WTC11 (cell line): ENCODE measurements at regions not wholly inside any gene's neighbourhood (a gene's known extent, or its start where the extent isn't known, plus 50 kb on each side); places are given as distances from the start of the nearest gene placed in this dataset.

Experiments used
- ATAC-seq: fragments of 200-7000 bp; cut with Tn5 transposase; 2 replicates; pipeline ENCODE4 v1.10.0; 2021; ENCODE audit warnings: mild to moderate bottlenecking, moderate library complexity
- CTCF ChIA-PET: fragments of 300-600 bp; sonication (Branson Sonifier 250); formaldehyde crosslinking; loops from one replicate; lab custom pipeline; 2021; ENCODE audit warnings: antibody characterized with exemption; lab: Charles Lee
- POLR2A ChIA-PET: fragments of 350-600 bp; sonication (Branson Sonifier 250); formaldehyde crosslinking; loops from one replicate; lab custom pipeline; 2021; ENCODE audit warnings: antibody characterized with exemption; lab: Charles Lee
- DNase-seq: peaks from one replicate; pipeline ENCODE4 v3.0.0; 2021; ENCODE audit warnings: low spot score
- H3K27ac Mint-ChIP-seq: 2 replicates; pipeline ENCODE4 v1.8.0; 2021; ENCODE audit warnings: mixed read lengths
- H3K27me3 Mint-ChIP-seq: 2 replicates; pipeline ENCODE4 v1.8.0; 2021; ENCODE audit warnings: low read depth, mild to moderate bottlenecking, moderate library complexity, mixed read lengths
- H3K36me3 Mint-ChIP-seq: 2 replicates; pipeline ENCODE4 v1.8.0; 2021; ENCODE audit warnings: mixed read lengths
- H3K4me1 Mint-ChIP-seq: 2 replicates; pipeline ENCODE4 v1.8.0; 2022; ENCODE audit warnings: mixed read lengths
- H3K4me3 Mint-ChIP-seq: 2 replicates; pipeline ENCODE4 v1.8.0; 2021; ENCODE audit warnings: mild to moderate bottlenecking, moderate library complexity, mixed read lengths
- H3K9me3 Mint-ChIP-seq: 2 replicates; pipeline ENCODE4 v1.8.0; 2021; ENCODE audit warnings: mixed read lengths
- FOXK1 ChIP-seq: sonication (generic); formaldehyde crosslinking; IDR thresholded peaks from 2 replicates; pipeline ENCODE4 v1.8.0; 2022; ENCODE audit warnings: mild to moderate bottlenecking, moderate library complexity, missing genetic modification reagents
- GABPB1 ChIP-seq: sonication (generic); formaldehyde crosslinking; IDR thresholded peaks from 2 replicates; pipeline ENCODE4 v1.8.1; 2023; ENCODE audit warnings: mild to moderate bottlenecking, missing genetic modification reagents
- MXD4 ChIP-seq: fragments of 250-450 bp; sonication (Bioruptor Pico); IDR thresholded peaks from 2 replicates; pipeline ENCODE4 v1.8.0; 2021; ENCODE audit warnings: mild to moderate bottlenecking, moderate library complexity, borderline replicate concordance
- MYBL2 ChIP-seq: sonication (generic); formaldehyde crosslinking; IDR thresholded peaks from 2 replicates; pipeline ENCODE4 v1.8.1; 2023; ENCODE audit warnings: mild to moderate bottlenecking, moderate library complexity, missing genetic modification reagents
- OVOL2 ChIP-seq: fragments of 250-450 bp; sonication (Bioruptor Pico); IDR thresholded peaks from 2 replicates; pipeline ENCODE4 v1.9.0; 2021; ENCODE audit warnings: mild to moderate bottlenecking, borderline replicate concordance
- SP1 ChIP-seq: sonication (generic); formaldehyde crosslinking; conservative IDR thresholded peaks from 2 replicates; pipeline ENCODE4 v1.8.1; 2022; ENCODE audit warnings: missing genetic modification reagents
- TF ChIP-seq, protein P1 (sequence below): sonication (generic); formaldehyde crosslinking; IDR thresholded peaks from 2 replicates; pipeline ENCODE4 v1.8.1; 2023; ENCODE audit warnings: mild to moderate bottlenecking, missing genetic modification reagents, moderate library complexity
- TF ChIP-seq, protein P2 (sequence below): fragments of 250-450 bp; sonication (Bioruptor Pico); IDR thresholded peaks from 2 replicates; pipeline ENCODE4 v1.8.0; 2021; ENCODE audit warnings: mild to moderate bottlenecking
- TF ChIP-seq, protein P3 (sequence below): fragments of 250-450 bp; sonication (Bioruptor Pico); IDR thresholded peaks from 2 replicates; pipeline ENCODE4 v1.9.0; 2021; ENCODE audit warnings: moderate library complexity, mild to moderate bottlenecking, inconsistent platforms, borderline replicate concordance
- TF ChIP-seq, protein P4 (sequence below): sonication (generic); formaldehyde crosslinking; IDR thresholded peaks from 2 replicates; pipeline ENCODE4 v1.8.0; 2022; ENCODE audit warnings: missing genetic modification reagents
- TF ChIP-seq, protein P5 (sequence below): sonication (generic); formaldehyde crosslinking; IDR thresholded peaks from 2 replicates; pipeline ENCODE4 v1.8.0; 2022; ENCODE audit warnings: mild to moderate bottlenecking, missing genetic modification reagents
- TF ChIP-seq, protein P6 (sequence below): sonication (generic); formaldehyde crosslinking; IDR thresholded peaks from 2 replicates; pipeline ENCODE4 v1.8.1; 2022; ENCODE audit warnings: low read depth, mild to moderate bottlenecking, moderate library complexity, missing genetic modification reagents, borderline replicate concordance

DNA sequence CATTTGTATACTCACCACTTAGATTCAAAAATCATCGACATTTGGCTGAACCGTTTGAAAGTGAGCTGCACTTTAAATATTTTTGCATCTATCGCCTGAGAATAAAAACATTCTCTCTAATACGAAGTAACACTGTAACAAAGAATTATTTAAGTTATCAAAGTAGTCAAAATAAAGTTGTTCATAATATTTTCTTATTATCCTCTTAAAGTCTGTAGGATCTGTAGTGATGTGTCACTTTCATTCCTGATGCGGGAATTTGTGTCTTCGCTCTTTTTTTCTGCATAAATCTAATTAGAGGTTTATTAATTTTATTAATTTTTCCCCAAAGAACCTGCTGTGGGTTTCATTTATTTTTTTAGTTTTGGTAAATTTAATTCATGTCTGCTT lies 74.8 kb downstream of the ETS2 start:
- DNase-seq (no peak), ATAC-seq (no peak)
- Mint-ChIP-seq H3K36me3 (peaks cover 8% of the 10 kb centered on the region), H3K27me3 (no peaks in the 10 kb centered on the region), H3K4me1 (no peaks in the 10 kb centered on the region), H3K27ac (no peak overlapping the region), H3K4me3 (no peak overlapping the region), H3K9me3 (peaks cover 60% of the 10 kb centered on the region)
- TF ChIP-seq OVOL2 (CRISPR knock-in tag) (no peak), SP1 (CRISPR knock-in tag) (no peak), MXD4 (CRISPR knock-in tag) (no peak), GABPB1 (CRISPR knock-in tag) (no peak), FOXK1 (CRISPR knock-in tag) (no peak)
- TF ChIP-seq, protein P1, sequence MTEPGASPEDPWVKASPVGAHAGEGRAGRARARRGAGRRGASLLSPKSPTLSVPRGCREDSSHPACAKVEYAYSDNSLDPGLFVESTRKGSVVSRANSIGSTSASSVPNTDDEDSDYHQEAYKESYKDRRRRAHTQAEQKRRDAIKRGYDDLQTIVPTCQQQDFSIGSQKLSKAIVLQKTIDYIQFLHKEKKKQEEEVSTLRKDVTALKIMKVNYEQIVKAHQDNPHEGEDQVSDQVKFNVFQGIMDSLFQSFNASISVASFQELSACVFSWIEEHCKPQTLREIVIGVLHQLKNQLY = no peak
- TF ChIP-seq, protein P2, sequence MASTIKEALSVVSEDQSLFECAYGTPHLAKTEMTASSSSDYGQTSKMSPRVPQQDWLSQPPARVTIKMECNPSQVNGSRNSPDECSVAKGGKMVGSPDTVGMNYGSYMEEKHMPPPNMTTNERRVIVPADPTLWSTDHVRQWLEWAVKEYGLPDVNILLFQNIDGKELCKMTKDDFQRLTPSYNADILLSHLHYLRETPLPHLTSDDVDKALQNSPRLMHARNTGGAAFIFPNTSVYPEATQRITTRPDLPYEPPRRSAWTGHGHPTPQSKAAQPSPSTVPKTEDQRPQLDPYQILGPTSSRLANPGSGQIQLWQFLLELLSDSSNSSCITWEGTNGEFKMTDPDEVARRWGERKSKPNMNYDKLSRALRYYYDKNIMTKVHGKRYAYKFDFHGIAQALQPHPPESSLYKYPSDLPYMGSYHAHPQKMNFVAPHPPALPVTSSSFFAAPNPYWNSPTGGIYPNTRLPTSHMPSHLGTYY = no peak
- TF ChIP-seq, protein P3, sequence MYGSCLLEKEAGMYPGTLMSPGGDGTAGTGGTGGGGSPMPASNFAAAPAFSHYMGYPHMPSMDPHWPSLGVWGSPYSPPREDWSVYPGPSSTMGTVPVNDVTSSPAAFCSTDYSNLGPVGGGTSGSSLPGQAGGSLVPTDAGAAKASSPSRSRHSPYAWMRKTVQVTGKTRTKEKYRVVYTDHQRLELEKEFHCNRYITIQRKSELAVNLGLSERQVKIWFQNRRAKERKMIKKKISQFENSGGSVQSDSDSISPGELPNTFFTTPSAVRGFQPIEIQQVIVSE (CRISPR knock-in tag) = no peak
- POLR2A ChIA-PET = no interaction called here
- CTCF ChIA-PET = interaction anchor here (0.6 kb wide), 1 partner anchor 258 kb away, joined by 3 read pairs; no protein-coding TSS in a partner anchor

DNA sequence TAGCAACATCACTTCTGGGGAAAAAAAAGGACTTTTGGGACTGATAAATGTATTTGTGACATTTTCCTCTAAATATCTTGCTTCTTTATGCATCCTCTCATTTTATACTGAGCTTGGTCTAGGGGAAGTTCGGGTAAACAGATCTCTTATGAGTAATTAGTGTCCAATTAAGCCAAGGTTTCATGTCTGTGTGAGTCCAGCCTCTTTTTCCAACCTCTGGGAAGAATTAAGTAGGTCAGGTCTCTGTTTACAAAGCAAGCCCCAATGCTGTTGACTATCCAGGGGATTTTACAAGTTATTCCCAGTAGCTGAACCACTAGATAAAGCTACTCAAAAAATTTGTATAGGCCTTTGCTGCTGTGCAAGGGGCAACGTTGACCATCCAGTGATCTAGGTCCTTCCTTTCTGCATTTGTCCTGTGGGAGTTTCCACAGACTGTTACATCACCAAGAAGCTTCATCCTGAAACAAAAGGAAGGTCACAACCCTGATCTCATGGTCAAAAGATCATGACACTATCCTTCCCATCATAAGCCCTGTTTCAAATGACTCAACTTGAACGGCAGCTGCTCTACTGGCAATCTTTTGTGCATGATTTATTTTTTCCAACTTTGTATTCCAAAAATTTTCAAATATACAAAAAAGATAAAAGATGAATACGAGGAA lies 74.3 kb downstream of the ETS2 start:
- peaks cover 8% of the 10 kb centered on the region for H3K36me3 Mint-ChIP-seq
- CTCF ChIA-PET = interaction anchor here (0.6 kb wide), 1 partner anchor 259 kb away, joined by 3 read pairs; no protein-coding TSS in a partner anchor
- H3K4me3 Mint-ChIP-seq = no peak overlapping the region
- no peaks in the 10 kb centered on the region for H3K4me1 Mint-ChIP-seq
- TF ChIP-seq, protein P4, sequence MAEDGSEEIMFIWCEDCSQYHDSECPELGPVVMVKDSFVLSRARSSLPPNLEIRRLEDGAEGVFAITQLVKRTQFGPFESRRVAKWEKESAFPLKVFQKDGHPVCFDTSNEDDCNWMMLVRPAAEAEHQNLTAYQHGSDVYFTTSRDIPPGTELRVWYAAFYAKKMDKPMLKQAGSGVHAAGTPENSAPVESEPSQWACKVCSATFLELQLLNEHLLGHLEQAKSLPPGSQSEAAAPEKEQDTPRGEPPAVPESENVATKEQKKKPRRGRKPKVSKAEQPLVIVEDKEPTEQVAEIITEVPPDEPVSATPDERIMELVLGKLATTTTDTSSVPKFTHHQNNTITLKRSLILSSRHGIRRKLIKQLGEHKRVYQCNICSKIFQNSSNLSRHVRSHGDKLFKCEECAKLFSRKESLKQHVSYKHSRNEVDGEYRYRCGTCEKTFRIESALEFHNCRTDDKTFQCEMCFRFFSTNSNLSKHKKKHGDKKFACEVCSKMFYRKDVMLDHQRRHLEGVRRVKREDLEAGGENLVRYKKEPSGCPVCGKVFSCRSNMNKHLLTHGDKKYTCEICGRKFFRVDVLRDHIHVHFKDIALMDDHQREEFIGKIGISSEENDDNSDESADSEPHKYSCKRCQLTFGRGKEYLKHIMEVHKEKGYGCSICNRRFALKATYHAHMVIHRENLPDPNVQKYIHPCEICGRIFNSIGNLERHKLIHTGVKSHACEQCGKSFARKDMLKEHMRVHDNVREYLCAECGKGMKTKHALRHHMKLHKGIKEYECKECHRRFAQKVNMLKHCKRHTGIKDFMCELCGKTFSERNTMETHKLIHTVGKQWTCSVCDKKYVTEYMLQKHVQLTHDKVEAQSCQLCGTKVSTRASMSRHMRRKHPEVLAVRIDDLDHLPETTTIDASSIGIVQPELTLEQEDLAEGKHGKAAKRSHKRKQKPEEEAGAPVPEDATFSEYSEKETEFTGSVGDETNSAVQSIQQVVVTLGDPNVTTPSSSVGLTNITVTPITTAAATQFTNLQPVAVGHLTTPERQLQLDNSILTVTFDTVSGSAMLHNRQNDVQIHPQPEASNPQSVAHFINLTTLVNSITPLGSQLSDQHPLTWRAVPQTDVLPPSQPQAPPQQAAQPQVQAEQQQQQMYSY (CRISPR knock-in tag) = no peak
- no peak for TF ChIP-seq GABPB1 (CRISPR knock-in tag)
- TF ChIP-seq, protein P5, sequence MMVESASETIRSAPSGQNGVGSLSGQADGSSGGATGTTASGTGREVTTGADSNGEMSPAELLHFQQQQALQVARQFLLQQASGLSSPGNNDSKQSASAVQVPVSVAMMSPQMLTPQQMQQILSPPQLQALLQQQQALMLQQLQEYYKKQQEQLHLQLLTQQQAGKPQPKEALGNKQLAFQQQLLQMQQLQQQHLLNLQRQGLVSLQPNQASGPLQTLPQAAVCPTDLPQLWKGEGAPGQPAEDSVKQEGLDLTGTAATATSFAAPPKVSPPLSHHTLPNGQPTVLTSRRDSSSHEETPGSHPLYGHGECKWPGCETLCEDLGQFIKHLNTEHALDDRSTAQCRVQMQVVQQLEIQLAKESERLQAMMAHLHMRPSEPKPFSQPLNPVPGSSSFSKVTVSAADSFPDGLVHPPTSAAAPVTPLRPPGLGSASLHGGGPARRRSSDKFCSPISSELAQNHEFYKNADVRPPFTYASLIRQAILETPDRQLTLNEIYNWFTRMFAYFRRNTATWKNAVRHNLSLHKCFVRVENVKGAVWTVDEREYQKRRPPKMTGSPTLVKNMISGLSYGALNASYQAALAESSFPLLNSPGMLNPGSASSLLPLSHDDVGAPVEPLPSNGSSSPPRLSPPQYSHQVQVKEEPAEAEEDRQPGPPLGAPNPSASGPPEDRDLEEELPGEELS (CRISPR knock-in tag) = no peak
- no peak for TF ChIP-seq MYBL2 (CRISPR knock-in tag)
- TF ChIP-seq, protein P6, sequence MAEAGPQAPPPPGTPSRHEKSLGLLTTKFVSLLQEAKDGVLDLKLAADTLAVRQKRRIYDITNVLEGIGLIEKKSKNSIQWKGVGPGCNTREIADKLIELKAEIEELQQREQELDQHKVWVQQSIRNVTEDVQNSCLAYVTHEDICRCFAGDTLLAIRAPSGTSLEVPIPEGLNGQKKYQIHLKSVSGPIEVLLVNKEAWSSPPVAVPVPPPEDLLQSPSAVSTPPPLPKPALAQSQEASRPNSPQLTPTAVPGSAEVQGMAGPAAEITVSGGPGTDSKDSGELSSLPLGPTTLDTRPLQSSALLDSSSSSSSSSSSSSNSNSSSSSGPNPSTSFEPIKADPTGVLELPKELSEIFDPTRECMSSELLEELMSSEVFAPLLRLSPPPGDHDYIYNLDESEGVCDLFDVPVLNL (CRISPR knock-in tag) = no peak
- no peaks in the 10 kb centered on the region for H3K27me3 Mint-ChIP-seq
- POLR2A ChIA-PET = no interaction called here
- no peak overlapping the region for H3K27ac Mint-ChIP-seq
- peaks cover 58% of the 10 kb centered on the region for H3K9me3 Mint-ChIP-seq
- ATAC-seq = no peak
- DNase-seq = no peak
